Upper lobe of left lung (tissue), 6 donors: ENCODE measurements at regions not wholly inside any gene's neighbourhood (a gene's known extent, or its start where the extent isn't known, plus 50 kb on each side); places are given as distances from the start of the nearest gene placed in this dataset.

Experiments used
- ATAC-seq, 2 donors: fragments of 200-7000 bp; cut with Tn5 transposase; one replicate each; pipeline ENCODE4 v1.9.1; 2022; ENCODE audit warnings: mild to moderate bottlenecking in 2 of 2, moderate library complexity in 2 of 2; ENCODE audit not compliant: low FRiP score in 2 of 2
- DNase-seq, 2 donors: peaks; one replicate each; pipeline ENCODE4 v3.0.0-alpha.2; 2019 to 2020
- H3K27ac ChIP-seq, 4 donors: fragments of 200-600 bp; sonication (generic); one replicate each; pipeline ENCODE4 v1.5.1; 2016 to 2019
- H3K27me3 ChIP-seq, 4 donors: fragments of 200-600 bp; sonication (generic); one replicate each; pipeline ENCODE4 v1.5.1; 2017 to 2019
- H3K36me3 ChIP-seq, 4 donors: fragments of 200-600 bp; sonication (generic); one replicate each; pipeline ENCODE4 v1.5.1; 2016 to 2019
- H3K4me1 ChIP-seq, 4 donors: fragments of 200-600 bp; sonication (generic); one replicate each; pipeline ENCODE4 v1.5.1; 2018 to 2019
- H3K4me3 ChIP-seq, 4 donors: fragments of 200-600 bp; sonication (generic); one replicate each; pipeline ENCODE4 v1.5.1; 2017 to 2019; ENCODE audit warnings: mild to moderate bottlenecking in 2 of 4, moderate library complexity in 1 of 4
- H3K9me3 ChIP-seq, 4 donors: fragments of 200-600 bp; sonication (generic); one replicate each; pipeline ENCODE4 v1.5.1; 2018 to 2019
- EP300 ChIP-seq, 4 donors: sonication (generic); formaldehyde crosslinking; IDR thresholded peaks; one replicate each; pipeline ENCODE4 v1.5.1; 2017; ENCODE audit warnings: antibody characterized with exemption in 4 of 4, control low read depth in 2 of 4
- POLR2A ChIP-seq, 4 donors: fragments of 450-650 bp; IDR thresholded peaks; one replicate each; pipeline ENCODE4 v1.5.1; 2016 to 2017; ENCODE audit warnings: antibody characterized with exemption in 4 of 4, mild to moderate bottlenecking in 2 of 4
- POLR2AphosphoS5 ChIP-seq, 2 donors: sonication (generic); formaldehyde crosslinking; IDR thresholded peaks; one replicate each; pipeline ENCODE4 v1.5.1; 2017; ENCODE audit warnings: antibody characterized with exemption in 2 of 2
- WGBS, 2 donors: methylation state at CpG; one replicate each; pipeline ENCODE4 v1.1.5; 2017 to 2018; 5-methylcytosine and 5-hydroxymethylcytosine counted together
- TF ChIP-seq, protein P1 (sequence below), 6 experiments: fragments of 450-650 bp in 4 of 6; fragments of 200-600 bp in 2 of 6; sonication (generic) in 2 of 6; IDR thresholded peaks; one replicate each; pipeline ENCODE4 v1.5.1; 2016 to 2019; ENCODE audit warnings: antibody characterized with exemption in 6 of 6
- donor health status: DM: no; HTN: no; CAD: no; lungs with moderate emphysema.
- donor health status: DM: no; HTN: yes; CAD: no; lungs with severe emphysema.

DNA sequence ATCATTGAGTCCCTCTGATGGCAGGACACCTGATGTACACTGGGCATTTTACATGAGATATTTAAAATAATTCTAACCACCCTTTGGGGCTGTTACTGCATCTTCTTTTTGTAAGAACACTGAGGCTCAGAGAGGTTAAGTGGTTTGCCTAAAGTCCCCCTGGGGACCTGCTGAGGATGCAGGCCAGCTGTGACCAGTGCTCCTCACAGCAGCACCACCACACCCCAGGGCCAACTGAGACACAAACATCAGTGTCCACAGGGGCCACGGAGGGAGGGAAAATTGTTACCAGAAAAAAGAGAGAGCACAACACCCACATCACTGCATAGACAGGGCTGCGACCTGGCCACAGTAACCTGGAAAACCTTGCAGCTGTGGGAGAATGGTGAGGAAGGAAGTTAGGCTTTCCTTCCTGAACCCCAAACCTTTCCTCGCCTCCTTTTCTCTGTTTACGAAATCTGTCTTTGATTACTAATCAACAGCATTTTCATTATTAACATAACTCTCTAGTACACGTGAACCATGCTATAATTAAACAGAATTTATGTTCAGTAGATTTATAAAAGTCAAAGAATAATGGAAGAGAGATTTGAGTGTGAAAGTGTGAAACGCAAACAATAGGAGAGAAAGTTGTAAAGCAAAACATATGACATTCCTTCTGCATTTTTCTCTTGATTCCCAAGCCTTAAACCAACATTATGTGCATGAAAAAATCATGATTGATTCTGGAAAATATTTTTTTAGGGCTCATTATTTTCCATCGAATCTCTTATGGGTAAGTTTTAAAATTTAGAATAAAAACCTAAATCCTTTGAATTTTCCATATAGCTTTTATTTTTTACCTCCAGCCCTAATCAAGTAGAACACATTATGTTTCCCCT, 228.1 kb upstream of the DAPK1 start:
- Histone ChIP-seq H3K4me3 (no peak overlapping the region), H3K9me3 (no peaks in the 10 kb centered on the region), H3K4me1 (peaks cover 6 to 11% (median 7%) of the 10 kb centered on the region in 4 donors), H3K27me3 (no peaks in the 10 kb centered on the region), H3K36me3 (no peaks in the 10 kb centered on the region), H3K27ac (no peak overlapping the region)
- ATAC-seq: no peak
- 52 to 60% methylated on average over 7 of the region's 7 CpGs for WGBS, 2 donors
- DNase-seq: no peak
- TF ChIP-seq POLR2A (IDR thresholded peaks at IDR 0.05): no peak
- TF ChIP-seq, protein P1, sequence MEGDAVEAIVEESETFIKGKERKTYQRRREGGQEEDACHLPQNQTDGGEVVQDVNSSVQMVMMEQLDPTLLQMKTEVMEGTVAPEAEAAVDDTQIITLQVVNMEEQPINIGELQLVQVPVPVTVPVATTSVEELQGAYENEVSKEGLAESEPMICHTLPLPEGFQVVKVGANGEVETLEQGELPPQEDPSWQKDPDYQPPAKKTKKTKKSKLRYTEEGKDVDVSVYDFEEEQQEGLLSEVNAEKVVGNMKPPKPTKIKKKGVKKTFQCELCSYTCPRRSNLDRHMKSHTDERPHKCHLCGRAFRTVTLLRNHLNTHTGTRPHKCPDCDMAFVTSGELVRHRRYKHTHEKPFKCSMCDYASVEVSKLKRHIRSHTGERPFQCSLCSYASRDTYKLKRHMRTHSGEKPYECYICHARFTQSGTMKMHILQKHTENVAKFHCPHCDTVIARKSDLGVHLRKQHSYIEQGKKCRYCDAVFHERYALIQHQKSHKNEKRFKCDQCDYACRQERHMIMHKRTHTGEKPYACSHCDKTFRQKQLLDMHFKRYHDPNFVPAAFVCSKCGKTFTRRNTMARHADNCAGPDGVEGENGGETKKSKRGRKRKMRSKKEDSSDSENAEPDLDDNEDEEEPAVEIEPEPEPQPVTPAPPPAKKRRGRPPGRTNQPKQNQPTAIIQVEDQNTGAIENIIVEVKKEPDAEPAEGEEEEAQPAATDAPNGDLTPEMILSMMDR (IDR thresholded peaks at IDR 0.05): no peak
- TF ChIP-seq EP300 (IDR thresholded peaks at IDR 0.05): no peak
- TF ChIP-seq POLR2AphosphoS5 (IDR thresholded peaks at IDR 0.05): no peak

DNA sequence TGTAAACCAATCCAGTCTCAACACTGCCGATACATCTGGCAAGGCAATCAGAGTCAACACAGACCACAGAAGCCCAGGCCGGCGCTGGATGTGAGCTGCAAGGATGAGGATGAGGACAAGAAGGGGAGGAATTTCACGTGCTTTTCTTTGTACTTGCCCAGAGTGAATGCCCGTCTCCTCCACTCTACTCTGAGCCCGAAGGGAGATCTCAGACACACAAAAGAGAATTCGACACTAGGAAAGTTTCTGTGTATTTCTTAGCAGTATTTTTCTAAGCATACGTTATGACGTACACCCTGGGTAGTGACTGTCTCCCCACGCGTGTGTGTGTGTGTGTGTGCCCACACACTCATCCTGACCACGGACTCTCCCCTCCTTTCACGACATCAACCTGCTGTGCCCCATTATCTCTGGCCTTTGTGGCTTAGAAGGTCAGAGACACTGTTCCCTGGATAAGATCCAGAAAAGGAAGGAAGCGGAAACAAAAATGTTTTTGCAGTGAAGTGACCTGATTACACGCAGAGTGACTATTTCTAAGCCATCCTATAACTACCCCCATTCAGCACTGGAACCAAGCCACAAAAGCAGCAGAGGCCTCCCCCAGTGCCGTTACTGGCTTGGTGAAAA, 227.3 kb upstream of the DAPK1 start:
- ATAC-seq (peak in 1 of 2 donors; percentile 52), DNase-seq (no peak)
- Histone ChIP-seq H3K36me3 (no peaks in the 10 kb centered on the region), H3K27ac (no peak overlapping the region), H3K4me3 (no peak overlapping the region), H3K27me3 (no peaks in the 10 kb centered on the region), H3K9me3 (no peaks in the 10 kb centered on the region), H3K4me1 (peaks cover 6 to 11% (median 7%) of the 10 kb centered on the region in 4 donors)
- WGBS, 2 donors: 23 to 26% methylated on average over 16 of the region's 16 CpGs
- no peak for TF ChIP-seq POLR2AphosphoS5 (IDR thresholded peaks at IDR 0.05)
- TF ChIP-seq, protein P1 (IDR thresholded peaks at IDR 0.05): no peak
- no peak for TF ChIP-seq POLR2A (IDR thresholded peaks at IDR 0.05)
- TF ChIP-seq EP300 (IDR thresholded peaks at IDR 0.05): no peak

DNA sequence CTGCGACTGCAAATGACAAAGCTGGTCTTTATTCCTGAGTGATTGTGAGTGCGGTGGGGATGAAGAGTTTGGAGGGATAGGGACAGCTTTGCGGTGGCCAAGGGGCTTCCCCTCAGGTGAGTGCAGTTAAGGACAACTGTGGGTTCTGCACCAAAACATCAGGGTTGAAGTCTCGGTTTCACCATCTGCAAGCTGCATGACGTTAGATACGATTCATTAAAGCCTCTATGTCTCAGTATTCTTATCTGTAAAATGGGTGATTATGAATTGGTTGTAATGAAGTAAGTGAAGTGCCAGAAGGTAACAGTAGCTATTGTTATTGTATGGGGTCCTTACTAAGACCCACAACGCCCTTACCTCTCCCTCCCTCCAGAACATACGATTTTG, 226.8 kb upstream of the DAPK1 start:
- WGBS, 2 donors: 72 to 78% methylated on average over 8 of the region's 8 CpGs
- ATAC-seq: no peak
- no peak for TF ChIP-seq EP300 (IDR thresholded peaks at IDR 0.05)
- TF ChIP-seq POLR2AphosphoS5 (IDR thresholded peaks at IDR 0.05): no peak
- no peak for TF ChIP-seq POLR2A (IDR thresholded peaks at IDR 0.05)
- TF ChIP-seq, protein P1 (IDR thresholded peaks at IDR 0.05): no peak
- no peak for DNase-seq
- no peaks in the 10 kb centered on the region for H3K9me3 ChIP-seq
- no peaks in the 10 kb centered on the region for H3K27me3 ChIP-seq
- no peak overlapping the region for H3K4me3 ChIP-seq
- H3K36me3 ChIP-seq: no peaks in the 10 kb centered on the region
- H3K27ac ChIP-seq: no peak overlapping the region
- H3K4me1 ChIP-seq: peaks cover 6 to 11% (median 7%) of the 10 kb centered on the region in 4 donors

- no peaks in the 10 kb centered on the region for H3K9me3 ChIP-seq
- no peaks in the 10 kb centered on the region for H3K36me3 ChIP-seq
- WGBS, 2 donors: 63 to 66% methylated on average over 4 of the region's 4 CpGs
- H3K27ac ChIP-seq: no peak overlapping the region
- H3K27me3 ChIP-seq: no peaks in the 10 kb centered on the region
- no peak overlapping the region for H3K4me3 ChIP-seq
- H3K4me1 ChIP-seq: peaks cover 6 to 11% (median 7%) of the 10 kb centered on the region in 4 donors
- ATAC-seq (no peak), DNase-seq (no peak)
- TF ChIP-seq, protein P1 (IDR thresholded peaks at IDR 0.05): no peak
- no peak for TF ChIP-seq POLR2A (IDR thresholded peaks at IDR 0.05)
Measured at GRCh38 chr9:87271696-87272477, 225.8 kb upstream of the DAPK1 start.
